ENCODE measurements at regions not wholly inside any gene's neighbourhood (a gene's known extent, or its start where the extent isn't known, plus 50 kb on each side); places are given as distances from the start of the nearest gene placed in this dataset.

DNA sequence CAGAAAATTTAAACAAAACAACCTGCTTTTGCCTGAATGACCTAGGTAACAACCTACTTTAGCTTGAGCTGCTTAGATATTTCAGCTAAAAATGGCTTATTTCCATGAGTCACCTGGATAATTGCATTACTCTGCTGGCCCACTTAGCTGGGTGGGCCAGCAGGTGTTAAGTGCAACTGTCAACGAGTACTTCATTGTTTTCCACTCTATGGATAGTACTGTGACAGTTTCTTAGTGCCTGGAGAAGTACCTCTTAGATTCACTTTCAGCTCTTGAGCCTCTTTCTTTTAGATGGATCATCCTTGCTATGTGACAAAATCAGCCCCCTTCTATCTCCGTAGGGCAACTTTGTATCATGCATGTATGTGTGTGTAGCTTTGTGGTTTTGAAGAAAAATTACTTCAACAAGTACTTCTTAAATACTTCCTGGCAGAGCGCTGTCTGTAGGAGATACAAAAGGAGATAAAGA lies 368.2 kb upstream of the ATP2B1 start:
- Histone ChIP-seq H3K4me1 (ENCODE audit: control insufficient read depth in 1 of 2, insufficient read depth in 2 of 2, low read length in 2 of 2) (no peaks in the 10 kb centered on the region), H3K36me3 (ENCODE audit: control insufficient read depth in 1 of 2, insufficient read depth in 2 of 2, low read length in 2 of 2) (no peaks in the 10 kb centered on the region), H3K4me3 (ENCODE audit: low read depth in 1 of 2, low read length in 2 of 2) (no peak overlapping the region), H3K9me3 (ENCODE audit: control insufficient read depth in 1 of 2, low read length in 2 of 2) (no peaks in the 10 kb centered on the region), H3K27me3 (ENCODE audit: low read depth, low read length) (no peaks in the 10 kb centered on the region), H3K27ac (ENCODE audit: low read length) (no peak overlapping the region)

- Histone ChIP-seq H3K9me3 (ENCODE audit: control insufficient read depth in 1 of 2, low read length in 2 of 2) (no peaks in the 10 kb centered on the region), H3K36me3 (ENCODE audit: control insufficient read depth in 1 of 2, insufficient read depth in 2 of 2, low read length in 2 of 2) (no peaks in the 10 kb centered on the region), H3K4me1 (ENCODE audit: control insufficient read depth in 1 of 2, insufficient read depth in 2 of 2, low read length in 2 of 2) (no peaks in the 10 kb centered on the region), H3K4me3 (ENCODE audit: low read depth in 1 of 2, low read length in 2 of 2) (no peak overlapping the region), H3K27ac (ENCODE audit: low read length) (no peak overlapping the region), H3K27me3 (ENCODE audit: low read depth, low read length) (no peaks in the 10 kb centered on the region)
Observed at GRCh38 chr12:90075685-90076084, 367.0 kb upstream of the ATP2B1 start.

GRCh38 chr12:90074086-90074485 lies 365.4 kb upstream of the ATP2B1 start:
- H3K4me3 ChIP-seq (ENCODE audit: low read depth in 1 of 2, low read length in 2 of 2) = no peak overlapping the region
- no peaks in the 10 kb centered on the region for H3K4me1 ChIP-seq (ENCODE audit: control insufficient read depth in 1 of 2, insufficient read depth in 2 of 2, low read length in 2 of 2)
- no peaks in the 10 kb centered on the region for H3K27me3 ChIP-seq (ENCODE audit: low read depth, low read length)
- H3K9me3 ChIP-seq (ENCODE audit: control insufficient read depth in 1 of 2, low read length in 2 of 2) = no peaks in the 10 kb centered on the region
- no peaks in the 10 kb centered on the region for H3K36me3 ChIP-seq (ENCODE audit: control insufficient read depth in 1 of 2, insufficient read depth in 2 of 2, low read length in 2 of 2)
- H3K27ac ChIP-seq (ENCODE audit: low read length) = no peak overlapping the region

DNA sequence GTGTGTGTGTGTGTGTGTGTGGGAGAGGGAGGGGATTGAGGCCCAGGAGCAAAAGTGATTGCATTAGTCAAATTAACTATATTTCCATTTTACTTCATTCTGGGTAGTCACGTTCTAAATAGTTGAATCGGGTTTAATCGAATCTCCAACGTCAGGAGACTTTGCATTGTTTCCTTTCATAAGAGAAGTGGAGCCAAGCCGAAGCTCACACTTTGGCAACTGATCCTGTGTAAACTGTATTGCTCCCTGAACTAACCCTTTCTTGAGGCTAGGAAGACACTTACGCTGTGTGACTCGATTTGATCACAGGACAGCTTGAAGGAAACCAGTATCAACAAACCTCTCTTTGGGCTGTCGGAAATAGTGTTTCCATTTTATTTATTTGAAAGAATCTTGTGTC lies 363.4 kb upstream of the ATP2B1 start:
- H3K9me3 ChIP-seq (ENCODE audit: control insufficient read depth in 1 of 2, low read length in 2 of 2) = no peaks in the 10 kb centered on the region
- H3K36me3 ChIP-seq (ENCODE audit: control insufficient read depth in 1 of 2, insufficient read depth in 2 of 2, low read length in 2 of 2) = no peaks in the 10 kb centered on the region
- no peak overlapping the region for H3K4me3 ChIP-seq (ENCODE audit: low read depth in 1 of 2, low read length in 2 of 2)
- no peaks in the 10 kb centered on the region for H3K27me3 ChIP-seq (ENCODE audit: low read depth, low read length)
- H3K4me1 ChIP-seq (ENCODE audit: control insufficient read depth in 1 of 2, insufficient read depth in 2 of 2, low read length in 2 of 2) = no peaks in the 10 kb centered on the region
- no peak overlapping the region for H3K27ac ChIP-seq (ENCODE audit: low read length)

DNA sequence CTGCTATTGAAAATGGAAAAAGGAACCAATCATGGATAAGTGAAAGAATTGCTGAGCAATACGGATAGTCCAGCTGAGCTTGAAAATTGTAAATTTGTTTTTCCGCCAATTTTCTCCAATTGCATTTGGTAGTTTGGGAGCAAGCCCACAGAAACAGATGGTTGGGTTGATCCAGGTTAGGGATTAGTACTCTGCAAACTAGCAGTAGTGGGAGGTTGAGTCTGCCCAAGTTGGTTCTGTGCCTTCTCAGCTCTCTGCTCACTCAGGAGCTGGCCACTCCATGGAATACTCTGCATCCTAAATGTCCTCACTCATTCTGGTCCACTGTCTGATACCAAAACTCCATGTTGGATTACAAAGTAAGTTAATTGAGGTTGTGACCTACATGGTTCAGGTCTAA lies 361.1 kb upstream of the ATP2B1 start:
- Histone ChIP-seq H3K36me3 (ENCODE audit: control insufficient read depth in 1 of 2, insufficient read depth in 2 of 2, low read length in 2 of 2) (no peaks in the 10 kb centered on the region), H3K27me3 (ENCODE audit: low read depth, low read length) (no peaks in the 10 kb centered on the region), H3K4me3 (ENCODE audit: low read depth in 1 of 2, low read length in 2 of 2) (no peak overlapping the region), H3K9me3 (ENCODE audit: control insufficient read depth in 1 of 2, low read length in 2 of 2) (no peaks in the 10 kb centered on the region), H3K27ac (ENCODE audit: low read length) (no peak overlapping the region), H3K4me1 (ENCODE audit: control insufficient read depth in 1 of 2, insufficient read depth in 2 of 2, low read length in 2 of 2) (peaks cover 0 to 2% of the 10 kb centered on the region in 2 donors)

DNA sequence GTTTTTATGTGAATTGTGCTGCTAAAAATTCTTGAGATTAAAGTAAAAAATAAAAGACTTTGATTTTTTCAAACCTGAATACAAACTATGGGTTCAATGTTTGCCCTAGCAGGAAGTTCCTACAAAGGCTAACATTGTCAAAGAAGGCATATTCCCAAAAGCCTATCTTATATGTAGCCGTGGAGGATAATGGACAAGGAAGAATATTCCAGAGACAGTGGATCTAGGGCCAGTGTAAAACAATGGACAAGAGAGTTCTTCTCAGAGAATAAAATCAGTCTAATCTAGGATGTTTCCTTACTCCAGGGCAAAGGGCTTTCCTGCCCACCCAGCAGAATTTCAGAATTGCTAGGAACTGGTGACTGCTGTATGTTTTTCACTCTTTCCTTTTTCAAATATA lies 359.2 kb upstream of the ATP2B1 start:
- no peak overlapping the region for H3K27ac ChIP-seq (ENCODE audit: low read length)
- H3K4me1 ChIP-seq (ENCODE audit: control insufficient read depth in 1 of 2, insufficient read depth in 2 of 2, low read length in 2 of 2) = peaks cover 0 to 5% of the 10 kb centered on the region in 2 donors

DNA sequence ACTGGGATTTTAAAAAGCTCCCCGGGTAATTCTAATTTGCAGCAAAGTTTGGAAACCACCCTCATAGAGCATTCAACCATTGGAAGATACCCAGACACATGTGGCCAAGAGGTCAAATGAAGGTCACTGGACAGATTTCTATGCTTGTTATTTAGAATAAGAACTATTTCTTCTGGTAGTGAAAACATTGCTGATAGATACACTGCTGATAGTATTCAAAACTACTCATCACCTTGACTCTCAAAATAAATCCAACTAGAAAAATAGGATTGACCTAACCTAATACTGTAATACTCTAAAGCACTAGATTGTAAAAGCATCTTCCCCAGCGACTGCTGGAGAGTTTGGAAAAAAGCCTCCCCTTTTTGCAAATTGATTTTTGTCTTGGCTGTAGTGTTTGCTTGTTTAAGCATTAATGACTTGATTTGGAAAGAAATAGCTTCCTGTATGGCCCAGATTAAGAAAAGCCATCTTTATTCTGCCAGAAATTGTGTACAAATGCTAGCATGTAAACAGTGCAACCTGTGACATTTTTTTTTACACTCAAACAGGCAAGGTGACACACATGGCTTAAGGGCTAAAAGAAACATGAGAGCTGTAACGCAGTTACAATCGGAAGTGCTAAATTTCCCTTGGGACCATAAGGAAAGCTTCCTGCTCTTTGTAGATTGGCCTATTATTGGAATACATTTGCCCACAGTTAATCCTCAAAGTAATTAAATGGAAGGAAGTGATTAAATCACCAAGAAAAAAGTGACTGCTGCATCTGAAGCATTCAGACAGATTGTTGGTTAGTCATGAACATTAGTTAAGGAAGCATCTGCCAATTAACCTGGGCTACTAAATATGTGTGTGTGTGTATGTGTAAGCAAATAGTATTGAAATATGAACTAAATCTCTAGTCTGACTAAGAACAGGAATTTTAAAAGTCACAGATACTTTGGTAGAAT lies 356.5 kb upstream of the ATP2B1 start:
- no peaks in the 10 kb centered on the region for H3K27me3 ChIP-seq (ENCODE audit: low read depth, low read length)
- H3K36me3 ChIP-seq (ENCODE audit: control insufficient read depth in 1 of 2, insufficient read depth in 2 of 2, low read length in 2 of 2) = no peaks in the 10 kb centered on the region
- H3K27ac ChIP-seq (ENCODE audit: low read length) = no peak overlapping the region
- no peak overlapping the region for H3K4me3 ChIP-seq (ENCODE audit: low read depth in 1 of 2, low read length in 2 of 2)
- no peaks in the 10 kb centered on the region for H3K9me3 ChIP-seq (ENCODE audit: control insufficient read depth in 1 of 2, low read length in 2 of 2)
- H3K4me1 ChIP-seq (ENCODE audit: control insufficient read depth in 1 of 2, insufficient read depth in 2 of 2, low read length in 2 of 2) = peaks cover 0 to 5% of the 10 kb centered on the region in 2 donors

More for the DNA sequence above, 359.2 kb upstream of the ATP2B1 start:
- Histone ChIP-seq H3K9me3 (ENCODE audit: control insufficient read depth in 1 of 2, low read length in 2 of 2) (no peaks in the 10 kb centered on the region), H3K36me3 (ENCODE audit: control insufficient read depth in 1 of 2, insufficient read depth in 2 of 2, low read length in 2 of 2) (no peaks in the 10 kb centered on the region), H3K4me3 (ENCODE audit: low read depth in 1 of 2, low read length in 2 of 2) (no peak overlapping the region), H3K27me3 (ENCODE audit: low read depth, low read length) (no peaks in the 10 kb centered on the region)

DNA sequence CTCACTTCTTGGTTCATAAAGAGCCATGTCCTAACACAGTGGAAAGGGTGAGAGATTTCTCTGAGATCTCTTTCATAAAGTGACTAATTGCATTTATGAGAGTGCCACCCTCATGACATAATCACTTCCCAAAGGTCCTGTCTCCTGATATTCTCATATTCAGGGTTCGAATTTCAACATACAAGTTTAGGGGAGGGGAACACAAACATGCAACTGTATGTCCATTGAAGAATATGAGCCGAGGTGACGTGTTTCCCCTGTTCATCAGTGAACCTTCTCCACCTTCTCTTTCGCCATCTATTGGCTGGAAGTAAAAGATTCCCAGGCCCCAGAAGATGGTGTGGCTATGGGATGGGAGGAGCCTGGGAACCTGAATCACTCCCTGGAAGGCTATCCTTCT lies 354.2 kb upstream of the ATP2B1 start:
- H3K27ac ChIP-seq (ENCODE audit: low read length) = no peak overlapping the region
- H3K36me3 ChIP-seq (ENCODE audit: control insufficient read depth in 1 of 2, insufficient read depth in 2 of 2, low read length in 2 of 2) = no peaks in the 10 kb centered on the region
- no peaks in the 10 kb centered on the region for H3K27me3 ChIP-seq (ENCODE audit: low read depth, low read length)
- H3K4me3 ChIP-seq (ENCODE audit: low read depth in 1 of 2, low read length in 2 of 2) = no peak overlapping the region
- no peaks in the 10 kb centered on the region for H3K9me3 ChIP-seq (ENCODE audit: control insufficient read depth in 1 of 2, low read length in 2 of 2)
- peaks cover 0 to 5% of the 10 kb centered on the region in 2 donors for H3K4me1 ChIP-seq (ENCODE audit: control insufficient read depth in 1 of 2, insufficient read depth in 2 of 2, low read length in 2 of 2)

- Histone ChIP-seq H3K36me3 (ENCODE audit: control insufficient read depth in 1 of 2, insufficient read depth in 2 of 2, low read length in 2 of 2) (no peaks in the 10 kb centered on the region), H3K4me3 (ENCODE audit: low read depth in 1 of 2, low read length in 2 of 2) (no peak overlapping the region), H3K4me1 (ENCODE audit: control insufficient read depth in 1 of 2, insufficient read depth in 2 of 2, low read length in 2 of 2) (peaks cover 0 to 5% of the 10 kb centered on the region in 2 donors), H3K27me3 (ENCODE audit: low read depth, low read length) (no peaks in the 10 kb centered on the region), H3K27ac (ENCODE audit: low read length) (no peak overlapping the region), H3K9me3 (ENCODE audit: control insufficient read depth in 1 of 2, low read length in 2 of 2) (no peaks in the 10 kb centered on the region)
Observed at GRCh38 chr12:90061809-90062208, 353.2 kb upstream of the ATP2B1 start.

GRCh38 chr12:90060031-90060430 lies 351.4 kb upstream of the ATP2B1 start:
- no peaks in the 10 kb centered on the region for H3K36me3 ChIP-seq (ENCODE audit: control insufficient read depth in 1 of 2, insufficient read depth in 2 of 2, low read length in 2 of 2)
- no peak overlapping the region for H3K4me3 ChIP-seq (ENCODE audit: low read depth in 1 of 2, low read length in 2 of 2)
- H3K9me3 ChIP-seq (ENCODE audit: control insufficient read depth in 1 of 2, low read length in 2 of 2) = no peaks in the 10 kb centered on the region
- H3K27ac ChIP-seq (ENCODE audit: low read length) = no peak overlapping the region
- H3K27me3 ChIP-seq (ENCODE audit: low read depth, low read length) = no peaks in the 10 kb centered on the region
- peaks cover 0 to 5% of the 10 kb centered on the region in 2 donors for H3K4me1 ChIP-seq (ENCODE audit: control insufficient read depth in 1 of 2, insufficient read depth in 2 of 2, low read length in 2 of 2)

DNA sequence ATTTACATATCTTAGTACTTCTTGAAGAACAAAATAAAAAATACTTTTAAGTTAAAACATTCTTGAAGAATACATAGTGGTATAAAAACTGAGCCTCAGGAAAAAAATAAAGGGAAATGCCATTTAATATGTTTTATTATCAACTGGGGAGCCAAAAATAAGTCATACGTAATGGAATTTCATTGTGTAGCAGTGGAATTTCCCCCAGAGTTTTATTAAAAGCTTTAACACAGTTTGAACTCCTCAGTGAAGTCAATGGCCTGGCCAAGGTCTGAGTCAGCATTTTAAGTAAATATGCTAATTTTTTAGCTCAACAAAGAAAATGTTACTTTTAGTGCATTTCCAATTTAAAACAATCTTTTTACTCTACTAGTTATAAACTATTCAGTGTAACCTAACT lies 350.1 kb upstream of the ATP2B1 start:
- H3K4me1 ChIP-seq (ENCODE audit: control insufficient read depth in 1 of 2, insufficient read depth in 2 of 2, low read length in 2 of 2) = no peaks in the 10 kb centered on the region
- H3K4me3 ChIP-seq (ENCODE audit: low read depth in 1 of 2, low read length in 2 of 2) = no peak overlapping the region
- no peak overlapping the region for H3K27ac ChIP-seq (ENCODE audit: low read length)

More for the DNA sequence above, 350.1 kb upstream of the ATP2B1 start:
- no peaks in the 10 kb centered on the region for H3K36me3 ChIP-seq (ENCODE audit: control insufficient read depth in 1 of 2, insufficient read depth in 2 of 2, low read length in 2 of 2)
- H3K27me3 ChIP-seq (ENCODE audit: low read depth, low read length) = no peaks in the 10 kb centered on the region
- H3K9me3 ChIP-seq (ENCODE audit: control insufficient read depth in 1 of 2, low read length in 2 of 2) = no peaks in the 10 kb centered on the region

Measured in muscle layer of duodenum (tissue), 2 donors.